ENCODE measurements at regions not wholly inside any gene's neighbourhood (a gene's known extent, or its start where the extent isn't known, plus 50 kb on each side); places are given as distances from the start of the nearest gene placed in this dataset.
"Not testable (repeated sequence)": the region's sequence is repeated elsewhere in the genome, so short reads cannot be mapped to it uniquely, and the experiment has no call there.

- Mint-ChIP-seq H3K9me3 (peaks cover 0 to 6% (median 0%) of the 10 kb centered on the region in 8 donors), H3K4me1 (no peaks in the 10 kb centered on the region), H3K36me3 (no peaks in the 10 kb centered on the region), H3K27me3 (no peaks in the 10 kb centered on the region), H3K27ac (no peak overlapping the region), H3K4me3 (no peak overlapping the region)
- no peaks in the 10 kb centered on the region for H3K27me3 ChIP-seq (ENCODE audit: insufficient read depth, low read length)
- ChIA-PET POLR2A (ENCODE audit: partially characterized antibody) (no interaction called here), CTCF (ENCODE audit: partially characterized antibody) (no interaction called here)
- H3K4me3 ChIP-seq (ENCODE audit: low read length in 2 of 2), result no peak overlapping the region
- H3K27ac ChIP-seq (ENCODE audit: low read depth, low read length), result no peak overlapping the region
- no peaks in the 10 kb centered on the region for H3K9me3 ChIP-seq (ENCODE audit: control insufficient read depth in 1 of 2, low read length in 2 of 2)
- no peaks in the 10 kb centered on the region for H3K36me3 ChIP-seq (ENCODE audit: insufficient read depth, low read length)
- no peaks in the 10 kb centered on the region for H3K4me1 ChIP-seq (ENCODE audit: insufficient read depth, low read length)
- no peak for DNase-seq
- intact Hi-C loops (cut with micrococcal nuclease), result no loop called here
Observed at GRCh38 chr13:37510441-37510840, 88.1 kb downstream of the POSTN start.

- no peaks in the 10 kb centered on the region for H3K27me3 Mint-ChIP-seq
- Histone ChIP-seq H3K9me3 (ENCODE audit: control insufficient read depth in 1 of 2, low read length in 2 of 2) (no peaks in the 10 kb centered on the region), H3K36me3 (ENCODE audit: insufficient read depth, low read length) (no peaks in the 10 kb centered on the region), H3K27ac (ENCODE audit: low read depth, low read length) (no peak overlapping the region), H3K4me1 (ENCODE audit: insufficient read depth, low read length) (no peaks in the 10 kb centered on the region), H3K4me3 (ENCODE audit: low read length in 2 of 2) (no peak overlapping the region), H3K27me3 (ENCODE audit: insufficient read depth, low read length) (no peaks in the 10 kb centered on the region)
- no peak overlapping the region for H3K4me3 Mint-ChIP-seq
- intact Hi-C loops (cut with micrococcal nuclease), result no loop called here
- peaks cover 0 to 10% (median 0%) of the 10 kb centered on the region in 8 donors for H3K9me3 Mint-ChIP-seq
- no peaks in the 10 kb centered on the region for H3K36me3 Mint-ChIP-seq
- no peak for DNase-seq
- CTCF ChIA-PET (ENCODE audit: partially characterized antibody), result no interaction called here
- POLR2A ChIA-PET (ENCODE audit: partially characterized antibody), result no interaction called here
- no peaks in the 10 kb centered on the region for H3K4me1 Mint-ChIP-seq
- no peak overlapping the region for H3K27ac Mint-ChIP-seq
Observed at GRCh38 chr13:37505531-37505930, 93.0 kb downstream of the POSTN start.

GRCh38 chr13:37504251-37504650 lies 94.3 kb downstream of the POSTN start:
- no peak overlapping the region for H3K27ac ChIP-seq (ENCODE audit: low read depth, low read length)
- H3K36me3 Mint-ChIP-seq, result no peaks in the 10 kb centered on the region
- H3K36me3 ChIP-seq (ENCODE audit: insufficient read depth, low read length), result no peaks in the 10 kb centered on the region
- no peaks in the 10 kb centered on the region for H3K27me3 Mint-ChIP-seq
- no peak overlapping the region for H3K27ac Mint-ChIP-seq
- DNase-seq, result no peak
- H3K27me3 ChIP-seq (ENCODE audit: insufficient read depth, low read length), result no peaks in the 10 kb centered on the region
- no peak overlapping the region for H3K4me3 ChIP-seq (ENCODE audit: low read length in 2 of 2)
- H3K4me1 Mint-ChIP-seq, result no peaks in the 10 kb centered on the region
- H3K9me3 ChIP-seq (ENCODE audit: control insufficient read depth in 1 of 2, low read length in 2 of 2), result no peaks in the 10 kb centered on the region
- POLR2A ChIA-PET (ENCODE audit: partially characterized antibody), result no interaction called here
- no peaks in the 10 kb centered on the region for H3K4me1 ChIP-seq (ENCODE audit: insufficient read depth, low read length)
- H3K9me3 Mint-ChIP-seq, result peaks cover 0 to 10% (median 1%) of the 10 kb centered on the region in 8 donors
- CTCF ChIA-PET (ENCODE audit: partially characterized antibody), result no interaction called here
- intact Hi-C loops (cut with micrococcal nuclease), result no loop called here
- no peak overlapping the region for H3K4me3 Mint-ChIP-seq

DNA sequence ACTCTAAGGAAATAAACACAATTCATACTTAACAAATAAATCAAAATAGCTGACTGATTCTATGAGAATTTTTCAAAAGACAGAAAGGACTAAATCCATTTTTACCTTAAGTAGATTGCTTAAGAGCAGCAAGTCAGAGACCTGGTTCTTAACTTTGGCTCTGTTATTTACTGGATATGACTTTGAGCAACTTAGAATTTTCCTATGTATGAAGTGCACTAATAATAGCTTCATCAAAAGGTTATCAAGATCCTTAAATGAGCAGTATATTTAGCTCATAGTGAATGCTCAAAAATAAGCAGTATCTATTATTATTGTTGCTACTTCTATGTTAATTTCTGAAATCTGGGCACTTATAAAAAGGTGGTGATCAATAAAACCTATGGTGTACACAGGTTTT lies 95.3 kb downstream of the POSTN start:
- intact Hi-C loops (cut with micrococcal nuclease), result no loop called here

GRCh38 chr13:37502303-37502993 lies 96.1 kb downstream of the POSTN start:
- not testable (repeated sequence) for H3K4me3 ChIP-seq (ENCODE audit: low read length in 2 of 2)

More for the DNA sequence above, 95.3 kb downstream of the POSTN start:
- Histone ChIP-seq H3K4me1 (ENCODE audit: insufficient read depth, low read length) (no peaks in the 10 kb centered on the region), H3K9me3 (ENCODE audit: control insufficient read depth in 1 of 2, low read length in 2 of 2) (no peaks in the 10 kb centered on the region), H3K36me3 (ENCODE audit: insufficient read depth, low read length) (no peaks in the 10 kb centered on the region), H3K4me3 (ENCODE audit: low read length in 2 of 2) (no peak overlapping the region), H3K27ac (ENCODE audit: low read depth, low read length) (no peak overlapping the region), H3K27me3 (ENCODE audit: insufficient read depth, low read length) (no peaks in the 10 kb centered on the region)
- ChIA-PET POLR2A (ENCODE audit: partially characterized antibody) (no interaction called here), CTCF (ENCODE audit: partially characterized antibody) (no interaction called here)
- Mint-ChIP-seq H3K4me3 (no peak overlapping the region), H3K9me3 (peaks cover 0 to 10% (median 1%) of the 10 kb centered on the region in 8 donors), H3K36me3 (no peaks in the 10 kb centered on the region), H3K27ac (no peak overlapping the region), H3K4me1 (no peaks in the 10 kb centered on the region), H3K27me3 (no peaks in the 10 kb centered on the region)
- no peak for DNase-seq

GRCh38 chr13:37501187-37501586 lies 97.4 kb downstream of the POSTN start:
- H3K27me3 ChIP-seq (ENCODE audit: insufficient read depth, low read length), result no peaks in the 10 kb centered on the region
- H3K4me3 ChIP-seq (ENCODE audit: low read length in 2 of 2), result no peak overlapping the region
- DNase-seq, result no peak
- no peaks in the 10 kb centered on the region for H3K4me1 Mint-ChIP-seq
- H3K27ac ChIP-seq (ENCODE audit: low read depth, low read length), result no peak overlapping the region
- no peak overlapping the region for H3K27ac Mint-ChIP-seq
- POLR2A ChIA-PET (ENCODE audit: partially characterized antibody), result no interaction called here
- no peaks in the 10 kb centered on the region for H3K36me3 ChIP-seq (ENCODE audit: insufficient read depth, low read length)
- H3K4me3 Mint-ChIP-seq, result no peak overlapping the region
- no peaks in the 10 kb centered on the region for H3K9me3 ChIP-seq (ENCODE audit: control insufficient read depth in 1 of 2, low read length in 2 of 2)
- no peaks in the 10 kb centered on the region for H3K36me3 Mint-ChIP-seq
- intact Hi-C loops (cut with micrococcal nuclease), result no loop called here
- CTCF ChIA-PET (ENCODE audit: partially characterized antibody), result no interaction called here
- peaks cover 0 to 12% (median 1%) of the 10 kb centered on the region in 8 donors for H3K9me3 Mint-ChIP-seq
- H3K4me1 ChIP-seq (ENCODE audit: insufficient read depth, low read length), result no peaks in the 10 kb centered on the region
- H3K27me3 Mint-ChIP-seq, result no peaks in the 10 kb centered on the region

More at GRCh38 chr13:37502303-37502993, 96.1 kb downstream of the POSTN start:
- H3K9me3 Mint-ChIP-seq, result peaks cover 0 to 10% (median 1%) of the 10 kb centered on the region in 8 donors
- intact Hi-C loops (cut with micrococcal nuclease); H3K4me1 ChIP-seq (ENCODE audit: insufficient read depth, low read length); H3K27ac Mint-ChIP-seq; H3K9me3 ChIP-seq (ENCODE audit: control insufficient read depth in 1 of 2, low read length in 2 of 2); H3K27me3 Mint-ChIP-seq; H3K4me1 Mint-ChIP-seq; DNase-seq; POLR2A ChIA-PET (ENCODE audit: partially characterized antibody); H3K36me3 Mint-ChIP-seq; H3K36me3 ChIP-seq (ENCODE audit: insufficient read depth, low read length); H3K4me3 Mint-ChIP-seq; H3K27me3 ChIP-seq (ENCODE audit: insufficient read depth, low read length); CTCF ChIA-PET (ENCODE audit: partially characterized antibody); H3K27ac ChIP-seq (ENCODE audit: low read depth, low read length): not testable (repeated sequence)

GRCh38 chr13:37495046-37495445 lies 103.5 kb downstream of the POSTN start:
- intact Hi-C loops (cut with micrococcal nuclease), result no loop called here
- CTCF ChIA-PET (ENCODE audit: partially characterized antibody), result no interaction called here

DNA sequence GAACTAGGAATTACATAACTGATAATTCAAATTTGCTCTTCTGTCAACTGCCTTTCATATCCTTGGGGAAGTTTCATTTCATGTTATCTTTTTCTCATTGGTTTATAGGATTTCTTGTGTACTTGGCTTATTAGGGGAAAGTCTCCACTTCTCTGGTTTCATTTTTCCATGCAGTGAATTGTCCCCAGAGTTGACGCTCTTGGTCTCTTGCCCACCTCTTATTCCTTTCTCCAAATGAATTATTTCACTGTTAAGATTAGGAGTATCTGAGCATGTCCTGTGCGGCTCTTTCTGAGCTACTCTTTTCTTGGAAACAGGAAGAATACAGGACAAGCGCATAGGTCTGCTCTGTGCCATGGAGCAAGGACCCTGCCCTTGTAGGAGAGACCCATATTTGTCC lies 104.8 kb downstream of the POSTN start:
- no peak for DNase-seq
- Histone ChIP-seq H3K9me3 (ENCODE audit: control insufficient read depth in 1 of 2, low read length in 2 of 2) (no peaks in the 10 kb centered on the region), H3K27me3 (ENCODE audit: insufficient read depth, low read length) (no peaks in the 10 kb centered on the region), H3K27ac (ENCODE audit: low read depth, low read length) (no peak overlapping the region), H3K4me1 (ENCODE audit: insufficient read depth, low read length) (no peaks in the 10 kb centered on the region), H3K4me3 (ENCODE audit: low read length in 2 of 2) (no peak overlapping the region), H3K36me3 (ENCODE audit: insufficient read depth, low read length) (no peaks in the 10 kb centered on the region)
- H3K27ac Mint-ChIP-seq, result no peak overlapping the region
- H3K36me3 Mint-ChIP-seq, result no peaks in the 10 kb centered on the region
- no peaks in the 10 kb centered on the region for H3K4me1 Mint-ChIP-seq
- peaks cover 0 to 5% (median under 1%) of the 10 kb centered on the region in 8 donors for H3K9me3 Mint-ChIP-seq
- intact Hi-C loops (cut with micrococcal nuclease), result no loop called here
- CTCF ChIA-PET (ENCODE audit: partially characterized antibody), result no interaction called here
- H3K4me3 Mint-ChIP-seq, result no peak overlapping the region
- POLR2A ChIA-PET (ENCODE audit: partially characterized antibody), result no interaction called here
- H3K27me3 Mint-ChIP-seq, result peaks cover 0 to 1% of the 10 kb centered on the region in 2 donors

More at GRCh38 chr13:37495046-37495445, 103.5 kb downstream of the POSTN start:
- Mint-ChIP-seq H3K9me3 (peaks cover 0 to 5% (median 2%) of the 10 kb centered on the region in 8 donors), H3K27me3 (no peaks in the 10 kb centered on the region), H3K27ac (no peak overlapping the region), H3K4me1 (no peaks in the 10 kb centered on the region), H3K36me3 (no peaks in the 10 kb centered on the region), H3K4me3 (no peak overlapping the region)
- H3K4me1 ChIP-seq (ENCODE audit: insufficient read depth, low read length), result no peaks in the 10 kb centered on the region
- H3K4me3 ChIP-seq (ENCODE audit: low read length in 2 of 2), result no peak overlapping the region
- H3K27ac ChIP-seq (ENCODE audit: low read depth, low read length), result no peak overlapping the region
- DNase-seq, result no peak
- POLR2A ChIA-PET (ENCODE audit: partially characterized antibody), result no interaction called here
- no peaks in the 10 kb centered on the region for H3K36me3 ChIP-seq (ENCODE audit: insufficient read depth, low read length)
- H3K27me3 ChIP-seq (ENCODE audit: insufficient read depth, low read length), result no peaks in the 10 kb centered on the region
- H3K9me3 ChIP-seq (ENCODE audit: control insufficient read depth in 1 of 2, low read length in 2 of 2), result no peaks in the 10 kb centered on the region

All from CD4-positive, alpha-beta memory T cell (primary cell).